GM21786 (cell line): ENCODE measurements at regions not wholly inside any gene's neighbourhood (a gene's known extent, or its start where the extent isn't known, plus 50 kb on each side); places are given as distances from the start of the nearest gene placed in this dataset.

ENCODE experiments used
- ATAC-seq: cut with Tn5 transposase; IDR thresholded peaks from one replicate; pipeline ENCODE4 v1.9.1; 2021; ENCODE audit not compliant: unreplicated experiment

- no peak for ATAC-seq
Observed at GRCh38 chr7:36005876-36006275, 147.2 kb upstream of the EEPD1 start.

GRCh38 chr7:36006636-36007229 lies 146.3 kb upstream of the EEPD1 start:
- ATAC-seq = no peak

- ATAC-seq = no peak
Observed at GRCh38 chr7:36010656-36011587, 142.1 kb upstream of the EEPD1 start.

- ATAC-seq = no peak
Observed at GRCh38 chr7:36011588-36011965, 141.5 kb upstream of the EEPD1 start.

GRCh38 chr7:36013246-36014014 lies 139.6 kb upstream of the EEPD1 start:
- no peak for ATAC-seq

- ATAC-seq = no peak
Observed at GRCh38 chr7:36014961-36015360, 138.1 kb upstream of the EEPD1 start.

GRCh38 chr7:36015733-36016132 lies 137.3 kb upstream of the EEPD1 start:
- ATAC-seq = no peak

GRCh38 chr7:36016648-36017047 lies 136.4 kb upstream of the EEPD1 start:
- no peak for ATAC-seq

- no peak for ATAC-seq
Observed at GRCh38 chr7:36017111-36017510, 135.9 kb upstream of the EEPD1 start.

GRCh38 chr7:36018816-36019484 lies 134.1 kb upstream of the EEPD1 start:
- ATAC-seq = no peak

- ATAC-seq = no peak
Observed at GRCh38 chr7:36019538-36019937, 133.5 kb upstream of the EEPD1 start.

- ATAC-seq = no peak
Observed at GRCh38 chr7:36019980-36020379, 133.1 kb upstream of the EEPD1 start.

- no peak for ATAC-seq
Observed at GRCh38 chr7:36021367-36021766, 131.7 kb upstream of the EEPD1 start.

- no peak for ATAC-seq
Observed at GRCh38 chr7:36021917-36022550, 131.0 kb upstream of the EEPD1 start.

- no peak for ATAC-seq
Observed at GRCh38 chr7:36023033-36023560, 130.0 kb upstream of the EEPD1 start.

- no peak for ATAC-seq
Observed at GRCh38 chr7:36025190-36025589, 127.9 kb upstream of the EEPD1 start.

- no peak for ATAC-seq
Observed at GRCh38 chr7:36029311-36029710, 123.7 kb upstream of the EEPD1 start.

GRCh38 chr7:36029853-36030515 lies 123.1 kb upstream of the EEPD1 start:
- no peak for ATAC-seq

GRCh38 chr7:36032361-36032818 lies 120.7 kb upstream of the EEPD1 start:
- no peak for ATAC-seq

GRCh38 chr7:36034020-36034419 lies 119.0 kb upstream of the EEPD1 start:
- ATAC-seq = no peak
